ENCODE measurements at regions not wholly inside any gene's neighbourhood (a gene's known extent, or its start where the extent isn't known, plus 50 kb on each side); places are given as distances from the start of the nearest gene placed in this dataset.

GRCh38 chr7:28343462-28343861 lies 68.9 kb upstream of the CREB5 start:
- peaks cover 0 to 5% of the 10 kb centered on the region in 2 donors for H3K9me3 ChIP-seq (replicated peaks in 1 of 2; ENCODE audit: control insufficient read depth in 1 of 2, insufficient read depth in 1 of 2, low read length in 2 of 2)
- H3K4me3 Mint-ChIP-seq: no peak overlapping the region
- H3K9me3 Mint-ChIP-seq: peaks cover 0 to 9% (median 5%) of the 10 kb centered on the region in 7 donors
- H3K79me2 ChIP-seq (ENCODE audit: insufficient read depth, low read length): no peaks in the 10 kb centered on the region
- no CpG with 5 or more reads among the region's 1 CpG for WGBS (ENCODE audit: insufficient coverage)
- no peaks in the 10 kb centered on the region for H4K20me1 ChIP-seq (ENCODE audit: insufficient read depth, low read length)
- H3K4me1 Mint-ChIP-seq: no peaks in the 10 kb centered on the region
- no peaks in the 10 kb centered on the region for H3K36me3 Mint-ChIP-seq
- H3K27me3 ChIP-seq (ENCODE audit: control insufficient read depth in 2 of 2, insufficient read depth in 2 of 2, low read length in 2 of 2): peaks cover 0 to 2% of the 10 kb centered on the region in 2 donors
- H3K4me1 ChIP-seq (ENCODE audit: control insufficient read depth in 1 of 2, insufficient read depth in 2 of 2, low read length in 2 of 2): no peaks in the 10 kb centered on the region
- H2AFZ ChIP-seq (ENCODE audit: insufficient read depth, low read depth, low read length, poor library complexity, severe bottlenecking): no peak overlapping the region
- H3K27me3 Mint-ChIP-seq (ENCODE audit: low read depth in 3 of 3): peaks cover 0 to 6% (median 3%) of the 10 kb centered on the region in 3 donors
- H3K4me2 ChIP-seq (replicated peaks; ENCODE audit: extremely low read depth, low read length, poor library complexity, severe bottlenecking): no peak overlapping the region
- no peak overlapping the region for H3K4me3 ChIP-seq (replicated peaks in 1 of 3; ENCODE audit: low read depth in 2 of 3, low read length in 3 of 3)
- H3K9ac ChIP-seq (ENCODE audit: insufficient read depth, low read length, poor library complexity, severe bottlenecking): no peak overlapping the region
- no peak overlapping the region for H3K27ac ChIP-seq (ENCODE audit: low read depth in 1 of 2, low read length in 2 of 2)
- intact Hi-C loops (cut with micrococcal nuclease): no loop called here
- H3K27ac Mint-ChIP-seq: no peak overlapping the region
- H3K36me3 ChIP-seq (replicated peaks in 1 of 2; ENCODE audit: control insufficient read depth in 1 of 2, insufficient read depth in 2 of 2, low read length in 2 of 2): no peaks in the 10 kb centered on the region
- no peak for DNase-seq
- TF ChIP-seq, protein P1, sequence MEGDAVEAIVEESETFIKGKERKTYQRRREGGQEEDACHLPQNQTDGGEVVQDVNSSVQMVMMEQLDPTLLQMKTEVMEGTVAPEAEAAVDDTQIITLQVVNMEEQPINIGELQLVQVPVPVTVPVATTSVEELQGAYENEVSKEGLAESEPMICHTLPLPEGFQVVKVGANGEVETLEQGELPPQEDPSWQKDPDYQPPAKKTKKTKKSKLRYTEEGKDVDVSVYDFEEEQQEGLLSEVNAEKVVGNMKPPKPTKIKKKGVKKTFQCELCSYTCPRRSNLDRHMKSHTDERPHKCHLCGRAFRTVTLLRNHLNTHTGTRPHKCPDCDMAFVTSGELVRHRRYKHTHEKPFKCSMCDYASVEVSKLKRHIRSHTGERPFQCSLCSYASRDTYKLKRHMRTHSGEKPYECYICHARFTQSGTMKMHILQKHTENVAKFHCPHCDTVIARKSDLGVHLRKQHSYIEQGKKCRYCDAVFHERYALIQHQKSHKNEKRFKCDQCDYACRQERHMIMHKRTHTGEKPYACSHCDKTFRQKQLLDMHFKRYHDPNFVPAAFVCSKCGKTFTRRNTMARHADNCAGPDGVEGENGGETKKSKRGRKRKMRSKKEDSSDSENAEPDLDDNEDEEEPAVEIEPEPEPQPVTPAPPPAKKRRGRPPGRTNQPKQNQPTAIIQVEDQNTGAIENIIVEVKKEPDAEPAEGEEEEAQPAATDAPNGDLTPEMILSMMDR (IDR thresholded peaks at IDR 0.05): no peak

- H3K4me1 Mint-ChIP-seq: no peaks in the 10 kb centered on the region
- no CpG with 5 or more reads among the region's 1 CpG for WGBS (ENCODE audit: insufficient coverage)
- H3K4me3 Mint-ChIP-seq: no peak overlapping the region
These were observed 66.1 kb upstream of the CREB5 start for GRCh38 chr7:28346256-28346655.

More at GRCh38 chr7:28346256-28346655, 66.1 kb upstream of the CREB5 start:
- no peaks in the 10 kb centered on the region for H3K36me3 Mint-ChIP-seq
- Histone ChIP-seq H3K4me1 (ENCODE audit: control insufficient read depth in 1 of 2, insufficient read depth in 2 of 2, low read length in 2 of 2) (no peaks in the 10 kb centered on the region), H3K9me3 (replicated peaks in 1 of 2; ENCODE audit: control insufficient read depth in 1 of 2, insufficient read depth in 1 of 2, low read length in 2 of 2) (no peaks in the 10 kb centered on the region), H3K9ac (ENCODE audit: insufficient read depth, low read length, poor library complexity, severe bottlenecking) (no peak overlapping the region), H4K20me1 (ENCODE audit: insufficient read depth, low read length) (no peaks in the 10 kb centered on the region), H3K4me3 (replicated peaks in 1 of 3; ENCODE audit: low read depth in 2 of 3, low read length in 3 of 3) (no peak overlapping the region), H3K4me2 (replicated peaks; ENCODE audit: extremely low read depth, low read length, poor library complexity, severe bottlenecking) (no peak overlapping the region), H3K79me2 (ENCODE audit: insufficient read depth, low read length) (no peaks in the 10 kb centered on the region), H3K27me3 (ENCODE audit: control insufficient read depth in 2 of 2, insufficient read depth in 2 of 2, low read length in 2 of 2) (peaks cover 0 to 2% of the 10 kb centered on the region in 2 donors), H2AFZ (ENCODE audit: insufficient read depth, low read depth, low read length, poor library complexity, severe bottlenecking) (no peak overlapping the region), H3K36me3 (replicated peaks in 1 of 2; ENCODE audit: control insufficient read depth in 1 of 2, insufficient read depth in 2 of 2, low read length in 2 of 2) (no peaks in the 10 kb centered on the region), H3K27ac (ENCODE audit: low read depth in 1 of 2, low read length in 2 of 2) (no peak overlapping the region)
- no peak overlapping the region for H3K27ac Mint-ChIP-seq
- TF ChIP-seq, protein P1 (IDR thresholded peaks at IDR 0.05): no peak
- intact Hi-C loops (cut with micrococcal nuclease): no loop called here
- no peak for DNase-seq
- peaks cover 0 to 4% (median 0%) of the 10 kb centered on the region in 7 donors for H3K9me3 Mint-ChIP-seq
- H3K27me3 Mint-ChIP-seq (ENCODE audit: low read depth in 3 of 3): peaks cover under 1 to 7% (median 4%) of the 10 kb centered on the region in 3 donors
